IMR-90 (cell line): ENCODE measurements at regions not wholly inside any gene's neighbourhood (a gene's known extent, or its start where the extent isn't known, plus 50 kb on each side); places are given as distances from the start of the nearest gene placed in this dataset.

ENCODE experiments used
- ATAC-seq: fragments of 200-7000 bp; cut with Tn5 transposase; 2 replicates; pipeline ENCODE4 v1.9.1; 2020; ENCODE audit warnings: low read depth, mild to moderate bottlenecking, moderate library complexity
- BruUV-seq: library from RNA; stranded (reverse); fragments of 400-500 nt; replicated peaks from 2 replicates; lab custom pipeline; 2021; lab: Mats Ljungman, UMichigan
- CTCF ChIA-PET: fragments of 300-600 bp; formaldehyde crosslinking; extraction: SDS; loops from one replicate; lab custom pipeline; 2021; ENCODE audit warnings: antibody characterized with exemption; lab: Yijun Ruan, JAX
- POLR2A ChIA-PET: fragments of 300-600 bp; sonication (Branson Sonifier 250); formaldehyde crosslinking; loops from one replicate; lab custom pipeline; 2022; ENCODE audit warnings: antibody characterized with exemption; ENCODE audit not compliant: unreplicated experiment; lab: Charles Lee
- DNase-seq: peaks from one replicate; pipeline ENCODE4 v3.0.0; 2013
- H2AFZ ChIP-seq: replicated peaks from 2 replicates; pipeline ENCODE3; 2013; ENCODE audit warnings: low read length, mild to moderate bottlenecking; ENCODE audit not compliant: poor library complexity
- H2AK5ac ChIP-seq: 2 replicates; pipeline ENCODE4 v1.6.1; 2013; ENCODE audit warnings: low read depth, low read length, inconsistent platforms
- H2AK9ac ChIP-seq: replicated peaks from 2 replicates; pipeline ENCODE3; 2013; ENCODE audit warnings: mild to moderate bottlenecking, low read depth, low read length, moderate library complexity; ENCODE audit not compliant: poor library complexity
- H2BK120ac ChIP-seq: 2 replicates; pipeline ENCODE4 v1.6.1; 2013; ENCODE audit warnings: low read depth, low read length, inconsistent platforms
- H2BK15ac ChIP-seq: 3 replicates; pipeline ENCODE4 v1.6.1; 2013; ENCODE audit warnings: low read depth, low read length, inconsistent platforms
- H2BK20ac ChIP-seq: 2 replicates; pipeline ENCODE4 v1.6.1; 2013; ENCODE audit warnings: low read depth, mild to moderate bottlenecking, inconsistent platforms, low read length, moderate library complexity
- H2BK5ac ChIP-seq: 2 replicates; pipeline ENCODE4 v1.6.1; 2013; ENCODE audit warnings: mild to moderate bottlenecking, low read depth, low read length, inconsistent platforms; ENCODE audit not compliant: poor library complexity, severe bottlenecking
- H3K14ac ChIP-seq: replicated peaks from 2 replicates; pipeline ENCODE4 v1.6.1; 2013; ENCODE audit warnings: low read depth, low read length, inconsistent platforms
- H3K18ac ChIP-seq: 2 replicates; pipeline ENCODE4 v1.6.1; 2013; ENCODE audit warnings: low read depth, low read length, control low read depth
- H3K23ac ChIP-seq: 2 replicates; pipeline ENCODE4 v1.6.1; 2013; ENCODE audit warnings: low read depth, low read length, inconsistent platforms
- H3K27ac ChIP-seq: 2 replicates; pipeline ENCODE4 v1.5.1; 2013; ENCODE audit warnings: mild to moderate bottlenecking, control low read depth, low read length; ENCODE audit not compliant: insufficient read depth
- H3K27me3 ChIP-seq: 2 replicates; pipeline ENCODE4 v1.6.1; 2013; ENCODE audit warnings: low read length; ENCODE audit not compliant: control insufficient read depth, insufficient read depth
- H3K36me3 ChIP-seq: 2 replicates; pipeline ENCODE4 v1.6.1; 2013; ENCODE audit warnings: low read length, mixed read lengths; ENCODE audit not compliant: control insufficient read depth, insufficient read depth
- H3K4ac ChIP-seq: 2 replicates; pipeline ENCODE4 v1.6.1; 2013; ENCODE audit warnings: low read depth, low read length, inconsistent platforms
- H3K4me1 ChIP-seq: 2 replicates; pipeline ENCODE4 v1.6.1; 2013; ENCODE audit warnings: low read length, mixed read lengths; ENCODE audit not compliant: control insufficient read depth, insufficient read depth
- H3K4me2 ChIP-seq: 2 replicates; pipeline ENCODE4 v1.6.1; 2013; ENCODE audit warnings: low read depth, mild to moderate bottlenecking, control low read depth, low read length, moderate library complexity
- H3K4me3 ChIP-seq: 2 replicates; pipeline ENCODE4 v1.5.1; 2013; ENCODE audit warnings: low read depth, mild to moderate bottlenecking, control low read depth, low read length, moderate library complexity; ENCODE audit not compliant: insufficient read depth
- H3K56ac ChIP-seq: 2 replicates; pipeline ENCODE4 v1.6.1; 2013; ENCODE audit warnings: low read length, inconsistent platforms; ENCODE audit not compliant: insufficient read depth; ENCODE audit errors: extremely low read depth
- H3K79me1 ChIP-seq, 2 experiments: 2 replicates each; pipeline ENCODE4 v1.6.1; 2013; ENCODE audit warnings: low read length in 2 of 2, inconsistent platforms in 1 of 2, low read depth in 1 of 2
- H3K9ac ChIP-seq: 2 replicates; pipeline ENCODE4 v1.6.1; 2013; ENCODE audit warnings: low read depth, low read length, control low read depth
- H3K9me1 ChIP-seq: 2 replicates; pipeline ENCODE4 v1.6.1; 2013; ENCODE audit warnings: low read length, inconsistent platforms; ENCODE audit not compliant: insufficient read depth
- H3K9me3 ChIP-seq: 2 replicates; pipeline ENCODE4 v1.6.1; 2013; ENCODE audit warnings: low read length; ENCODE audit not compliant: control insufficient read depth, insufficient read depth
- H4K20me1 ChIP-seq: 2 replicates; pipeline ENCODE4 v1.6.1; 2013; ENCODE audit warnings: low read length, inconsistent platforms; ENCODE audit not compliant: insufficient read depth
- H4K5ac ChIP-seq: 2 replicates; pipeline ENCODE4 v1.6.1; 2013; ENCODE audit warnings: mild to moderate bottlenecking, low read depth, low read length, control low read depth
- H4K8ac ChIP-seq, 2 experiments: 2 replicates each; pipeline ENCODE4 v1.6.1; 2013; ENCODE audit warnings: low read depth in 2 of 2, low read length in 2 of 2, control low read depth in 1 of 2, inconsistent platforms in 1 of 2
- H4K91ac ChIP-seq: 2 replicates; pipeline ENCODE4 v1.6.1; 2013; ENCODE audit warnings: low read depth, low read length, inconsistent platforms; ENCODE audit not compliant: insufficient read depth
- CHD1 ChIP-seq: IDR thresholded peaks from 2 replicates; pipeline ENCODE4 v1.6.1; 2012; ENCODE audit warnings: low read depth, low read length, improper control_type of control experiment
- ELK1 ChIP-seq: fragments of 150-350 bp; IDR thresholded peaks from 2 replicates; pipeline ENCODE4 v1.6.1; 2016; ENCODE audit warnings: low read depth, mild to moderate bottlenecking, low read length, moderate library complexity, borderline replicate concordance
- MAZ ChIP-seq: IDR thresholded peaks from 2 replicates; pipeline ENCODE4 v1.6.1; 2012; ENCODE audit warnings: low read depth, mild to moderate bottlenecking, low read length, improper control_type of control experiment, moderate library complexity, borderline replicate concordance
- MXI1 ChIP-seq: IDR thresholded peaks from 2 replicates; pipeline ENCODE4 v1.6.1; 2012; ENCODE audit warnings: low read depth, mild to moderate bottlenecking, low read length, moderate library complexity, borderline replicate concordance
- NFE2L2 ChIP-seq: fragments of 150-350 bp; IDR thresholded peaks from 2 replicates; pipeline ENCODE4 v1.6.1; 2016; ENCODE audit warnings: low read depth, mild to moderate bottlenecking, low read length
- RAD21 ChIP-seq: IDR thresholded peaks from 2 replicates; pipeline ENCODE4 v1.6.1; 2012; ENCODE audit warnings: low read length, improper control_type of control experiment
- RFX5 ChIP-seq: IDR thresholded peaks from 2 replicates; pipeline ENCODE4 v1.8.0; 2012; ENCODE audit warnings: low read depth, mild to moderate bottlenecking, low read length, moderate library complexity
- USF2 ChIP-seq: fragments of 150-350 bp; IDR thresholded peaks from 2 replicates; pipeline ENCODE4 v1.6.1; 2017; ENCODE audit warnings: mild to moderate bottlenecking, antibody characterized with exemption, low read length, low read depth
- WGBS, 2 experiments: methylation state at CpG; one replicate each; pipeline versions ENCODE4 v1.1.5 to v1.1.7; 2013; ENCODE audit warnings: missing lambda C conversion rate in 2 of 2; ENCODE audit not compliant: insufficient read length in 1 of 2; ENCODE audit errors: extremely low coverage in 2 of 2; 5-methylcytosine and 5-hydroxymethylcytosine counted together
- dilution Hi-C: fragments of 300-500 bp; cut with HindIII; formaldehyde crosslinking; loops from one replicate; pipeline ENCODE4 v1.14.3; 2018; ENCODE audit warnings: low sequenced_read_pairs; ENCODE audit not compliant: unreplicated experiment
- in situ Hi-C: fragments of 300-500 bp; cut with MboI; formaldehyde crosslinking; loops from 3 replicates; pipeline ENCODE4 v1.14.3; 2019; ENCODE audit warnings: low sequenced_read_pairs, inconsistent platforms, mixed read lengths
- intact Hi-C: fragments of 100-400 bp; cut with micrococcal nuclease; formaldehyde crosslinking; loops from 2 replicates; pipeline ENCODE4 v1.10.0; 2022

- no peak overlapping the region for H4K91ac ChIP-seq
- no peak overlapping the region for H2AFZ ChIP-seq
- no peak overlapping the region for H3K23ac ChIP-seq
- H4K5ac ChIP-seq, result no peak overlapping the region
- dilution Hi-C loops, result no loop called here
- H3K14ac ChIP-seq, result no peak overlapping the region
- no peaks in the 10 kb centered on the region for H3K9me1 ChIP-seq
- no peak overlapping the region for H3K56ac ChIP-seq
- peaks cover 30% of the 10 kb centered on the region for H3K27me3 ChIP-seq
- POLR2A ChIA-PET, result no interaction called here
- H4K20me1 ChIP-seq, result no peaks in the 10 kb centered on the region
- CTCF ChIA-PET, result no interaction called here
- no peak overlapping the region for H2BK120ac ChIP-seq
- no peak overlapping the region for H2BK15ac ChIP-seq
- DNase-seq (no peak), ATAC-seq (no peak)
- no peak overlapping the region for H3K4me2 ChIP-seq
- no peak overlapping the region for H4K8ac ChIP-seq
- H3K4me3 ChIP-seq, result no peak overlapping the region
- H3K36me3 ChIP-seq, result no peaks in the 10 kb centered on the region
- in situ Hi-C loops, result no loop called here
- H2AK9ac ChIP-seq, result no peak overlapping the region
- WGBS, 2 experiments, result 64% methylated on average over 3 of the region's 5 CpGs; no CpG with 5 or more reads in 1 of the 2 experiments
- no peak overlapping the region for H3K4ac ChIP-seq
- no TSS peak for BruUV-seq
- H2AK5ac ChIP-seq, result no peak overlapping the region
- H3K79me1 ChIP-seq, result no peaks in the 10 kb centered on the region
- H3K27ac ChIP-seq, result no peak overlapping the region
- no peaks in the 10 kb centered on the region; the same call in 1 of the 2 replicates for H3K4me1 ChIP-seq
- intact Hi-C loops, result loop anchor here (10.0 kb wide), 1 partner anchor 197 kb away; no protein-coding TSS in a partner anchor
- H3K18ac ChIP-seq, result no peak overlapping the region
- H3K9me3 ChIP-seq, result no peaks in the 10 kb centered on the region
- no peak overlapping the region for H3K9ac ChIP-seq
- H2BK20ac ChIP-seq, result no peak overlapping the region
- TF ChIP-seq RAD21 (no peak), RFX5 (no peak), NFE2L2 (no peak), MXI1 (no peak), CHD1 (no peak), USF2 (no peak), ELK1 (no peak), MAZ (no peak)
- H2BK5ac ChIP-seq, result no peak overlapping the region
Observed at GRCh38 chr11:15621565-15621964, 506.8 kb downstream of the INSC start.
